ENCODE measurements at regions not wholly inside any gene's neighbourhood (a gene's known extent, or its start where the extent isn't known, plus 50 kb on each side); places are given as distances from the start of the nearest gene placed in this dataset.
"Not testable (repeated sequence)": the region's sequence is repeated elsewhere in the genome, so short reads cannot be mapped to it uniquely, and the experiment has no call there.

DNA sequence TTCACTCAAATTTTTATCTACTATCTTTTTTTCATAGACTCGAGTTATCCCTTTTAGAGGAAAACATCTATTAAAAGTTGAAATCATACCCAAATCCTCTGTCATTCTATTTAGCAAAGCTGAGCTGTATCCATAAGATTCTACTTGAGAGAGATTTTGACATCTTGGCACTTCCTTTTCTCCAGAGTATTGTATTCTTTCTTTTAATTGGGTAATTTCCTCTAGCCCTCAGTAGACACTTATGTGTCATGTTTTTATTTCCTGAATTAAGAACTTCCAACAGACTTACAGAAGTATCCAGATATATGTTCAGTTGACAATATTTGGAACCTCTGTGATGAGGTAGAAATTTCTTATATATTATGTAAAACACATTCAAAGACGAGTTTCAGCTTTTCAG is 201.6 kb upstream of the NR3C2 start:
- Histone ChIP-seq H3K9me3 (peaks cover 0 to 2% (median 0%) of the 10 kb centered on the region in 11 donors), H3K4me3 (no peak overlapping the region), H3K27me3 (no peaks in the 10 kb centered on the region), H3K4me1 (no peaks in the 10 kb centered on the region), H3K27ac (no peak overlapping the region), H3K36me3 (no peaks in the 10 kb centered on the region)
- WGBS, 2 donors, result 72 to 89% methylated on average over 2 of the region's 2 CpGs
- DNase-seq (no peak), ATAC-seq (no peak)
- TF ChIP-seq, protein P1, sequence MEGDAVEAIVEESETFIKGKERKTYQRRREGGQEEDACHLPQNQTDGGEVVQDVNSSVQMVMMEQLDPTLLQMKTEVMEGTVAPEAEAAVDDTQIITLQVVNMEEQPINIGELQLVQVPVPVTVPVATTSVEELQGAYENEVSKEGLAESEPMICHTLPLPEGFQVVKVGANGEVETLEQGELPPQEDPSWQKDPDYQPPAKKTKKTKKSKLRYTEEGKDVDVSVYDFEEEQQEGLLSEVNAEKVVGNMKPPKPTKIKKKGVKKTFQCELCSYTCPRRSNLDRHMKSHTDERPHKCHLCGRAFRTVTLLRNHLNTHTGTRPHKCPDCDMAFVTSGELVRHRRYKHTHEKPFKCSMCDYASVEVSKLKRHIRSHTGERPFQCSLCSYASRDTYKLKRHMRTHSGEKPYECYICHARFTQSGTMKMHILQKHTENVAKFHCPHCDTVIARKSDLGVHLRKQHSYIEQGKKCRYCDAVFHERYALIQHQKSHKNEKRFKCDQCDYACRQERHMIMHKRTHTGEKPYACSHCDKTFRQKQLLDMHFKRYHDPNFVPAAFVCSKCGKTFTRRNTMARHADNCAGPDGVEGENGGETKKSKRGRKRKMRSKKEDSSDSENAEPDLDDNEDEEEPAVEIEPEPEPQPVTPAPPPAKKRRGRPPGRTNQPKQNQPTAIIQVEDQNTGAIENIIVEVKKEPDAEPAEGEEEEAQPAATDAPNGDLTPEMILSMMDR (IDR thresholded peaks at IDR 0.05), result no peak
- intact Hi-C loops (cut with DNase I), result no loop called here

DNA sequence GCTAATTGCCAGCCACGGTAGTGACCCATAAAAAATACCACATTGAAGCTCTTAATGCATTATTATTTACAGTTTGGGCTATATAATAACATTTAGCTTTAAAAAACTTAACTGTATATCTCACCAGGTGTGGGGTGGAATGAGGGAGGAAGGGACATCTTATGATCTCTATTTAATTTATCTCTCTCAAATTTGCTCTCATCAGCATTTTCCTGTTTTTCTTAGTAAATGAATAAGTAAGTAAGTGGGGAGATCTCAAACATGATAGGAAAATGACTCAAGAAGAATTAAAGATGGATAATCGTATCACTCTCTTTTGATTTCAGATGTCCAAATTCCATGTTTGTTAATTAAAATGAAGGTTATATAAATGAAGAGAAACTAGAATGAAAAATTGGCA is 200.7 kb upstream of the NR3C2 start:
- H3K27me3 ChIP-seq, result no peaks in the 10 kb centered on the region
- TF ChIP-seq, protein P1 (IDR thresholded peaks at IDR 0.05), result no peak
- no peak for DNase-seq
- H3K27ac ChIP-seq, result no peak overlapping the region
- 79 to 90% methylated on average over 2 of the region's 2 CpGs for WGBS, 2 donors
- no peaks in the 10 kb centered on the region for H3K36me3 ChIP-seq
- peaks cover 0 to 12% (median 6%) of the 10 kb centered on the region in 11 donors for H3K9me3 ChIP-seq
- H3K4me1 ChIP-seq, result no peaks in the 10 kb centered on the region
- intact Hi-C loops (cut with DNase I), result no loop called here
- H3K4me3 ChIP-seq, result no peak overlapping the region
- ATAC-seq, result no peak

DNA sequence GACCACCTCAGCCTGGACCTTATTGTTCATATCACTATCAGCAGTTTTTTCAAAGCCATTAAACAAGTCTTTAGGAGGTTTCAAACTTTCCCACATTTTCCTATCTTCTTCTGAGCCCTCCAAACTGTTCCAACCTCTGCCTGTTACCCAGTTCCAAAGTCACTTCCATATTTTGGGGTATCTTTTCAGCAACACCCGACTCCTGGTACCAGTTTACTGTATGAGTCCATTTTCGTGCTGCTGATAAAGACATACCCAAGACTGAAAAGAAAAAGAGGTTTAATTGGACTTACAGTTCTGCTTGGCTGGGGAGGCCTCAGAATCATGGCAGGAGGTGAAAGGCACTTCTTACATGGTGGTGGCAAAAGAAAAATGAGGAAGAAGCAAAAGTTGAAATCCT is 195.9 kb upstream of the NR3C2 start:
- not testable (repeated sequence) for H3K4me3 ChIP-seq, H3K27me3 ChIP-seq, ATAC-seq, H3K27ac ChIP-seq, H3K4me1 ChIP-seq, H3K36me3 ChIP-seq, DNase-seq
- intact Hi-C loops (cut with DNase I), result loop anchor here in 1 of 10 donors (10.0 kb wide), 1 partner anchor 307 kb away; no protein-coding TSS in a partner anchor
- WGBS, 2 donors, result 69 to 77% methylated on average over 2 of the region's 2 CpGs
- peaks cover 0 to 39% (median 15%) of the 10 kb centered on the region in 11 donors for H3K9me3 ChIP-seq

DNA sequence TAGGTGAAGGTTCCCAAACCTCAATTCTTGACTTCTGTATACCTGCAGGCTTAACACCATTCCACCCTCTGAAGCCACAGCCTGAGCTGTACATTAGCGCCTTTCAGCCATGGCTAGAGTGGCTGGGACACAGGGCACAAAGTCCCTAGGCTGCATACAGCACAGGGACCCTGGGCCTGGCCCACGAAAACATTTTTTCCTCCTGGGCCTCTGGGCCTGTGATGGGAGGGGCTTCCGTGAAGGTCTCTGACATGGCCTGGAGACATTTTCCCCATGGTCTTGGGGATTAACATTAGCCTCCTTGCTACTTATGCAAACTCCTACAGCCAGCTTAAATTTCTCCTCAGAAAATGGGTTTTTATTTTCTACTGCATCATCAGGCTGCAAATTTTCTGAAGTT is 195.2 kb upstream of the NR3C2 start:
- peaks cover 0 to 39% (median 15%) of the 10 kb centered on the region in 11 donors for H3K9me3 ChIP-seq
- intact Hi-C loops (cut with DNase I), result loop anchor here in 1 of 10 donors (10.0 kb wide), 1 partner anchor 307 kb away; no protein-coding TSS in a partner anchor
- H3K4me1 ChIP-seq, DNase-seq, H3K27ac ChIP-seq, H3K27me3 ChIP-seq, ATAC-seq, H3K4me3 ChIP-seq, H3K36me3 ChIP-seq: not testable (repeated sequence)
- 83 to 89% methylated on average over 3 of the region's 3 CpGs for WGBS, 2 donors

DNA sequence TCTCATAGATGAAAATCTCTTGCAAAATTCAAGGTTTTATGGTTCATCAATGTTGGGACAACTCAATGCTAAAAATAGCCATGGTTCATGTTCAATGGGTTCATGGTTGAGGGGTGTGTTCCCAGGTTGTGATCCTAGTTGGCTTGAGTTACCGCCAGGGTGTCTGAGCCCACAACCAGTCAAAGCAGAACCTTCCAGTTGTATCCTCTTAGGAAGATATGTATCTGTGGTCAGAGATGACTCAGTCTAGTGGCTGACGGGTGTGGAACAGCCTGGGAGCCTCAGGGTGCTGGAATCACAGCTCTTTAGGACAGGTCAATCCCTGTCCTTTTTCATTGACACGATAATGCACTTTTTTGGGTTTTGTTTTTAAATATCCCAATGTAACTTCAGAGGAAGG is 192.3 kb upstream of the NR3C2 start:
- Histone ChIP-seq H3K4me1 (no peaks in the 10 kb centered on the region), H3K4me3 (no peak overlapping the region), H3K36me3 (no peaks in the 10 kb centered on the region), H3K27me3 (no peaks in the 10 kb centered on the region), H3K9me3 (peaks cover 0 to 39% (median 15%) of the 10 kb centered on the region in 11 donors), H3K27ac (no peak overlapping the region)
- TF ChIP-seq, protein P1 (IDR thresholded peaks at IDR 0.05), result no peak
- WGBS, 2 donors, result 89 to 94% methylated on average over 3 of the region's 3 CpGs
- DNase-seq (no peak), ATAC-seq (no peak)
- intact Hi-C loops (cut with DNase I), result loop anchor here in 1 of 10 donors (10.0 kb wide), 1 partner anchor 310 kb away; no protein-coding TSS in a partner anchor
